ENCODE measurements at regions not wholly inside any gene's neighbourhood (a gene's known extent, or its start where the extent isn't known, plus 50 kb on each side); places are given as distances from the start of the nearest gene placed in this dataset.

DNA sequence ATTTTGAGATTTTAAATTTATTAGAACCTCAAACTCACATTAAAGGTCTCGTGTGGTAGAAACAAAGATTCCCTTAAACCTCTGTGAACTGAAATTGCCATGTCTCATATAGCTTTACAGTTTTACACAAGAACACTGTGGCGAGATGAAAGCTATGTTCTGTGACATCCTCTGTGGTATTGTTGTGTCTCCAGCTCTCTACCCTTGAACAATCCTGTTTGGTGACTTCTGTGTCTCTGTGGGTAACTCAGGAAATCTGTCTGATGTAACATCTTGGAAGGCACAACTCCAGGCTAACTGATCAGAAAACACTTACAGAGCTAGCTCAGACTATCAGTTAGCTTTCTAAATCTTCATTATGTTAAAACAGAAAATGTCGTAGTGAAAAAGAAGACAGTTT is 318.8 kb upstream of the GBE1 start:
- H3K27ac Mint-ChIP-seq, result no peak overlapping the region
- no peaks in the 10 kb centered on the region for H3K36me3 Mint-ChIP-seq (ENCODE audit: low read depth)
- no peaks in the 10 kb centered on the region for H3K27me3 Mint-ChIP-seq
- no peak overlapping the region for H3K4me3 Mint-ChIP-seq
- H3K4me1 Mint-ChIP-seq, result no peaks in the 10 kb centered on the region
- no peaks in the 10 kb centered on the region for H3K9me3 Mint-ChIP-seq
- ATAC-seq (replicated peaks), result no peak

DNA sequence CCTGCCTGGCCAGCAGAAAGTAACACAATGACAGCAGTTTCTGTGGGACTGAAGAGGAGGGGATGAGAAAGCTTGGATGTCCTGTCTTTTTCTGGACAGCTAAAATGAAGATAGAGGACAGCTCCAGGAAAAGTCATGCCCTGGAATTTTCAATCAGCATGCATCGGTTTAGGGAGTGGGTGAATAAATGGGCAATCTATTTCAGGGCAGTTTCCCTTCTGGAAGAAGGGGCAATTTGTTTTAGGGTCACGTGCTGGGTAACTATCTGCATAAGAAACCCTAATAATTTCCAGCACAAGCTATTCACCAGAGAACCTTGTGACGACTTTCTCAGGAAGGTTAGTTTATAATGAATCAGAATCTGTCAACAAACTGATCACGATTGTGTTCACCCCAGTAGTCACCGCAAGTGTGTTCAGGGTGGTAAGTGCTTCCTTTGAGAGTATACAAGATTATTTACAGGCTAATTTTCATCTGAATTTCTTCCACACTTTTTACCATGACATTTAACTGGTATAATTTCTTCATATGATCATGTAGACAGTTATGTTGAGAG is 318.0 kb upstream of the GBE1 start:
- no peak for ATAC-seq (replicated peaks)
- no peak overlapping the region for H3K27ac Mint-ChIP-seq
- no peaks in the 10 kb centered on the region for H3K27me3 Mint-ChIP-seq
- H3K9me3 Mint-ChIP-seq, result no peaks in the 10 kb centered on the region
- H3K36me3 Mint-ChIP-seq (ENCODE audit: low read depth), result no peaks in the 10 kb centered on the region
- H3K4me1 Mint-ChIP-seq, result no peaks in the 10 kb centered on the region
- H3K4me3 Mint-ChIP-seq, result no peak overlapping the region

DNA sequence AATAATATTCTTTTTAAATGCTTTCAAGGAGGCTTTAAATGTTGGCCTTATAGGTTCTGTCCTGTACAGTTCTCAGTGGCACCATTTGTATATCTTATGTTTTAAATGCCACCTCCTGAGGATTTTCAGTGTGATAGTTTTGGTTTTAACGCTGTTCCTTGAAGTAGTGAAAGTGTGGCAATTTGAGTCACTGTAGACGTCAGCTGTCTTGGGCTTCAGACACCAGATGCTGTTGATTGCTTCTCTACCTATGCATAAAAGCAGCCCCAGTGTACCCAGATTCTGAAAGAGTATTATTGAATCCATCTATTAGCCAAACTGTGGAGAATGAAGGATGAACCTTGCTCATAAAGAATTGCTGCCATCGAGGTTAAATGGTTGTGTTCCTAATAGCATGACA is 316.8 kb upstream of the GBE1 start:
- ATAC-seq (replicated peaks), result no peak
- H3K27ac Mint-ChIP-seq, result no peak overlapping the region
- H3K4me3 Mint-ChIP-seq, result no peak overlapping the region
- H3K36me3 Mint-ChIP-seq (ENCODE audit: low read depth), result no peaks in the 10 kb centered on the region
- no peaks in the 10 kb centered on the region for H3K27me3 Mint-ChIP-seq
- no peaks in the 10 kb centered on the region for H3K4me1 Mint-ChIP-seq
- no peaks in the 10 kb centered on the region for H3K9me3 Mint-ChIP-seq

DNA sequence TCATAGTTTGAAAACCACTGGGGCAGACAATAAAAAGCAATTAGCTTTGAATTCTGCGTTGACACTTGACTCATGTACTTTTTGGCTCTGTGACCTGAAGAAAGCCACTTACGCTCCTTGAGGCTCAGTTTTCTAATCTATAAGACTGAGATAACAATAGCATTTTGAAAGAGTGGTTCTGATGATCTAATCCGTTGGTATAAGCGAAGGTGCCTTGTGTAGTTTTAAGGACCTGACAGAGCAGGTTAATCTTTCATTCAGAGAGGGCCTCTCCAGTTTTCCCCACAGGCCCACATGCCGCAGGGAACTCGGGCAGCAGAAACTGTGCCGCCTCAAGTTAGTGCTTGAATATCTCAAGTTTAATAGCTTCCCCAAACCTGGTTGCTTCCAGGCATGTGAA is 306.0 kb upstream of the GBE1 start:
- no peak overlapping the region for H3K4me3 Mint-ChIP-seq
- no peaks in the 10 kb centered on the region for H3K36me3 Mint-ChIP-seq (ENCODE audit: low read depth)
- no peaks in the 10 kb centered on the region for H3K9me3 Mint-ChIP-seq
- no peaks in the 10 kb centered on the region for H3K27me3 Mint-ChIP-seq
- ATAC-seq (replicated peaks), result no peak
- no peaks in the 10 kb centered on the region for H3K4me1 Mint-ChIP-seq
- no peak overlapping the region for H3K27ac Mint-ChIP-seq

DNA sequence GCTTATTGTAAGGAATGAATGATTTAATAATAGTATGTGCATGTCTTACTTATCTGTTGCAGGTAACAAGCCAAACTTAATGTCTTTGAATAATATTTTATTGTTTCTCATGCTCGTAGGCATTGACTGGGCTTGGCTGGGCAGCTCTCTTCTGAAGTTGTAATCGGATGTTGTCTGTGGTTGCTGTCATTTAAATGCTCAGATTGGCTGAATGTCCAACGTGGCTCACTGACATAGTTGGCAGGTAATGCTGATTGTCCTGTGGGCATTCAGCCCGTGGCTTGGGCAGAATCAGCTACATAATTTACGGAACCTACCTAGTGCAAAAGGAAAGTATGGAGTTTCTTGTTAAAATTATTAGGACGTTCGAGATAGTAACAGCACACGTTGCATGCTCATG is 297.4 kb upstream of the GBE1 start:
- H3K36me3 Mint-ChIP-seq (ENCODE audit: low read depth), result no peaks in the 10 kb centered on the region
- no peaks in the 10 kb centered on the region for H3K27me3 Mint-ChIP-seq
- H3K9me3 Mint-ChIP-seq, result no peaks in the 10 kb centered on the region
- no peak overlapping the region for H3K4me3 Mint-ChIP-seq
- ATAC-seq (replicated peaks), result no peak
- H3K27ac Mint-ChIP-seq, result no peak overlapping the region
- no peaks in the 10 kb centered on the region for H3K4me1 Mint-ChIP-seq

DNA sequence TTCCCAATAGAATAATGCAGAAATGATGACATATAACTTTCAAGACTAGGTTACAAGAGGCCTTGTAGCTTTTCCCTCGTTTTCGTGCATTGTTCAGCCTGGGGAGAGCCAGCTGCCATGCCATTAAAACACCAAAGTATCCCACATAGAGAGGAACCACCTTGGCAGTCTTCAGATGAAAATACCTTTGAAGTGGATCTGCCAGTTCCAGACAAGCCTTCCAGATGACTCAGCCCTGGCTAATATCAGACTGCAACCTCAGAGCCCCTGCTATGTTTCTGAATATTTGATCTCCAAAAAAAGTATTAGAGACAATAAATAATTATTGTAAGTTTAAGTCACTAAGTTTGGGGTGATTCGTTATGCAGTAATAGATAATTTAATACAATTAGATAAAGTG is 294.3 kb upstream of the GBE1 start:
- no peak for ATAC-seq (replicated peaks)

DNA sequence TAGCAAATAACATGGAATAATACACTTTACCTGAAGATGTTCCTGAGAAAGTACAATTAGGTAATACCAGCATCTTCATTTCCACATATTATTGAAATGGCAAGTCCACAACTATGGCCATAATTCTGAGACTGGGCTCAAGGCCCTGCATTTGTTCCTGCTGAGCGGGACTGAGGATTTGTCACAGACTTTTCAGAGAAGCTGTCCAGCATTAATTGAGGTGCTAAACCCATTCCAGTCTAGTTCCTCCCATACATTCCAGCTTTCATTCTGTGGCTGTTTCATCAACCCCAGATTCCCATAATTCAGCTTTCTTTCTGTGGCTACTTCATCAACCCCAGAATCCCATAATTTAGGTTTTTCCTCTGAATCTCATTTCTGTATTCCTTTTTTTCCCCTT is 293.4 kb upstream of the GBE1 start:
- H3K4me3 Mint-ChIP-seq, result no peak overlapping the region
- H3K36me3 Mint-ChIP-seq (ENCODE audit: low read depth), result no peaks in the 10 kb centered on the region
- no peaks in the 10 kb centered on the region for H3K27me3 Mint-ChIP-seq
- H3K4me1 Mint-ChIP-seq, result no peaks in the 10 kb centered on the region
- no peak for ATAC-seq (replicated peaks)
- no peak overlapping the region for H3K27ac Mint-ChIP-seq
- H3K9me3 Mint-ChIP-seq, result no peaks in the 10 kb centered on the region

More for the DNA sequence above, 294.3 kb upstream of the GBE1 start:
- H3K4me1 Mint-ChIP-seq, result no peaks in the 10 kb centered on the region
- H3K4me3 Mint-ChIP-seq, result no peak overlapping the region
- H3K27me3 Mint-ChIP-seq, result no peaks in the 10 kb centered on the region
- no peak overlapping the region for H3K27ac Mint-ChIP-seq
- H3K9me3 Mint-ChIP-seq, result no peaks in the 10 kb centered on the region
- no peaks in the 10 kb centered on the region for H3K36me3 Mint-ChIP-seq (ENCODE audit: low read depth)

DNA sequence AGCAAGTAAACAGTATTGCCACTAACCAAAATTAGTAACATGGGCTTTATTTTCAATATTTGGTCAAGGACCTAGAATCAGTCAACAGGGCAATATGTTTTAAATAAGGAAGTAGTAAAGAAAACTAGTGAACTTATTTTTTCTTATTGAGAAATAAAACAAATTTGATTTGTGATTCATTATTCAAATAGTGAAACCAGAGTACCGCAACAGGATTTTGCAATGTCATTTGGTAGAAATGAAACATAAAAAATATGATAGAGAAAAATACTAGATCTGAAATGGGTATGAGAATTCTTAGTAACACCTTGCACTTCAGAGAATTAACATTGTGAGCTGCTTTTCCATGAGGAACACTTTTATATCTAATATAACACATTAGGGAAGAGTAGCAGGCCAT is 291.8 kb upstream of the GBE1 start:
- no peaks in the 10 kb centered on the region for H3K27me3 Mint-ChIP-seq
- H3K9me3 Mint-ChIP-seq, result no peaks in the 10 kb centered on the region
- no peak overlapping the region for H3K4me3 Mint-ChIP-seq
- no peak for ATAC-seq (replicated peaks)
- no peaks in the 10 kb centered on the region for H3K36me3 Mint-ChIP-seq (ENCODE audit: low read depth)
- no peak overlapping the region for H3K27ac Mint-ChIP-seq
- H3K4me1 Mint-ChIP-seq, result no peaks in the 10 kb centered on the region

DNA sequence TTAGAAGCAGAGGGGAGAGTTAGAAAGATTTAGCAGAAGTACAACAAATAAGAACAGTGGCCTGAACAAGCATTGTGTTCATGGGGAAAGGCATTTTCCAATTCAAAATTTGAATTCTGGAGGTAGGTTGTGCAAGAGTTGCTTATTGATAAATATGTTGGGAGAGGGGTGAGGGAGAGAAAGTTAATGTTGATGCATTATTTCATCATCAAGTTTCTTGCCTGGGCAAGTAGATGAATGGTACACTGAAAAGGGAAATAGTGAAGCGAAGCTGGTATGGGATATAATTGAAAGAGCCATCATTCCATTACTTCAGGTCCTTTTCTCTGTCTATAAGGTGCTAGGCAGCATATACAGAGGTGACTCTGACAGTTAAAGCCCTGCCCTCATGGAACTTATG is 288.9 kb upstream of the GBE1 start:
- Mint-ChIP-seq H3K27me3 (no peaks in the 10 kb centered on the region), H3K36me3 (ENCODE audit: low read depth) (no peaks in the 10 kb centered on the region), H3K4me3 (no peak overlapping the region), H3K27ac (no peak overlapping the region), H3K9me3 (no peaks in the 10 kb centered on the region), H3K4me1 (no peaks in the 10 kb centered on the region)
- no peak for ATAC-seq (replicated peaks)

DNA sequence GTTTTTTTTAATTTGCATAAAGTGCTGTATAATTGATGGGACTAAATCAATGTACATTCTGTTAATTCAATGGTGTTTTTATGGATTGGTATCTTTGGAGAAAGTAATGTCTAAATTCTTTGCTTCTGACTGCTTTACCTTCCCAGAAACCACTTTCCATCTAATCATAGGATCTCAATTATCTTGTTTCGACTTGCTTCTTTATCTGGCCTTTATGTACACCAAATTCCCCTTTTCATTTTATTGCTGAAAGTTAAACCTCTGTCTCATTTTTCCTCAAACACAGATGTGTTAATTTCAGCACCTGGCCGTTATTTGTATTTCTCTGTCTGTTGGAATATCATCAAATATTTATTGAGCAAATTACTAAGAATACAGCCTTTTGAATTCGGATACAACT is 287.3 kb upstream of the GBE1 start:
- Mint-ChIP-seq H3K27me3 (no peaks in the 10 kb centered on the region), H3K4me1 (no peaks in the 10 kb centered on the region), H3K27ac (no peak overlapping the region), H3K9me3 (no peaks in the 10 kb centered on the region), H3K36me3 (ENCODE audit: low read depth) (no peaks in the 10 kb centered on the region), H3K4me3 (no peak overlapping the region)
- ATAC-seq (replicated peaks), result no peak

DNA sequence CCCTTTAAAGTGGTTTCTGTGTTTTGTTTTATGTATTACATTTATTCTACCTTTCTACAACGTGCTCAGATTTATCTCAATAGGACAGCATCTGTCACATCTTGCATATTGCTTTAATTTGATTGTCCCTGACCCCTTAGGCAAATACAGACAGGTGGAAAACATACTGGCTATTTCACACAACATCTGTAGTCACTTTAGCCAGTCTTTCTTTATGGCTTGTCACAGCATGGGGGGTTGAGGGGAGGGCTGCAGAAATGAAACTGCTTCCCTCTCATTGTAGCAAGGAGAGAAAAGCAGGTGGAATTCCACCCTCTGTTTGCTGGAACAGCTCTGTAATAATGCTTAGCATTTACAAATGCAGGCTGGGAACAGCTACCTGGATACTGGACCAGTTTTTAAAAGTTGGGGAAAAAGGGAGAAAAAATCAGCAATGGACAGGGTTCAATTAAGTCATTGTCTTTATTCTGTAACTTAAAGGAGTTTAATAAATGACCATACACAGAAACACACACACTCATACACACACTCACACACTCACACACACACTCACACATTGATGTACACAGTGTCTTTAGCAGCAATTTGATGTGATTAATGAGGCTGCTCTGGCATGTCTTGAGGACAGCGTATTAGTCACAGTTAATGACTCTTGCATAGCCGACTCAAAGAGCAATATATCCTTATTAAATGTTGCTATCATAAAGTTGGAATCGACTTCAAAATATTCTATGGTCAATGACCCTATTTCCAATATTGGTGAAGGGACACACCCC is 283.7 kb upstream of the GBE1 start:
- Mint-ChIP-seq H3K27me3 (no peaks in the 10 kb centered on the region), H3K4me3 (no peak overlapping the region), H3K27ac (no peak overlapping the region), H3K36me3 (ENCODE audit: low read depth) (no peaks in the 10 kb centered on the region), H3K9me3 (no peaks in the 10 kb centered on the region), H3K4me1 (no peaks in the 10 kb centered on the region)
- no peak for ATAC-seq (replicated peaks)

DNA sequence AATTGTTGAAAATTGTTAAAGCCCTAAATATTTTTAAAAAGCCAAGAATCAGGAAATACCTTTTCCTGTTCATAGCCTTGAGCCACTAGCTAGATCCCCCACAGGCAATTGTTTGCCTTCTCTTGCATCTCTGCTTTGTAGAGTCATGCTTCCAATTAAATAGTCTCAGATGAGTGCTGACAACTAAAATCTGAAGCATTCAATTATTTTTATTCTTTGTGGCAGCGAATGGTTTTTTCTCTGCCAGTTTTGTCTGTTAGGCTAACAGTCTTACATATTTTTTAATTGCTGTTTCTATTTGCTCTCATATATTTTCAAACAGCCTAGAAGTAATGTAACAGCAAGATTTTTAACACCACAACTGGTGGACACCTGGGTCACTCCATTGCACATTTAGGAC is 277.1 kb upstream of the GBE1 start:
- no peaks in the 10 kb centered on the region for H3K36me3 Mint-ChIP-seq (ENCODE audit: low read depth)
- no peaks in the 10 kb centered on the region for H3K9me3 Mint-ChIP-seq
- H3K27ac Mint-ChIP-seq, result no peak overlapping the region
- no peaks in the 10 kb centered on the region for H3K27me3 Mint-ChIP-seq
- no peaks in the 10 kb centered on the region for H3K4me1 Mint-ChIP-seq
- H3K4me3 Mint-ChIP-seq, result no peak overlapping the region
- ATAC-seq (replicated peaks), result no peak

DNA sequence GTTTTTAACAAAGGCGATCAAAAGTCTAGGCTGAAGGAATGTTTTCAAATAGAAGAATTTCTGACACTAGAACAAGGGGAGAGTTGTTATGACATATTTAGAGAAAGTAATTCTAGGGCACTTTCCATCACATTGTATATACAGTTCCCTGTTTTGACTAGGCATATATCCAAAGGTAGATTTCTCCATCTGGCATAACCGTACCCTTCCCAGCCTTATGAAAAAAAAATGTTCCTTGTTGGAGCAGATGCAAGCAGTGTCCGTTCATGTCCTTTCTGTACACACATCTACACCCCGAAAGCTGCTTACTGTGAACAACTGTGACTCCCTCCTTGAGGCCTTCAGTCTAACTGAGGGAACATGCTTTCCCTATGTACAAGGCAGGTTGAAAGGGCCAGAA is 271.7 kb upstream of the GBE1 start:
- no peak overlapping the region for H3K4me3 Mint-ChIP-seq
- no peaks in the 10 kb centered on the region for H3K9me3 Mint-ChIP-seq
- H3K27ac Mint-ChIP-seq, result no peak overlapping the region
- H3K36me3 Mint-ChIP-seq (ENCODE audit: low read depth), result no peaks in the 10 kb centered on the region
- no peaks in the 10 kb centered on the region for H3K27me3 Mint-ChIP-seq
- no peaks in the 10 kb centered on the region for H3K4me1 Mint-ChIP-seq
- ATAC-seq (replicated peaks), result no peak

DNA sequence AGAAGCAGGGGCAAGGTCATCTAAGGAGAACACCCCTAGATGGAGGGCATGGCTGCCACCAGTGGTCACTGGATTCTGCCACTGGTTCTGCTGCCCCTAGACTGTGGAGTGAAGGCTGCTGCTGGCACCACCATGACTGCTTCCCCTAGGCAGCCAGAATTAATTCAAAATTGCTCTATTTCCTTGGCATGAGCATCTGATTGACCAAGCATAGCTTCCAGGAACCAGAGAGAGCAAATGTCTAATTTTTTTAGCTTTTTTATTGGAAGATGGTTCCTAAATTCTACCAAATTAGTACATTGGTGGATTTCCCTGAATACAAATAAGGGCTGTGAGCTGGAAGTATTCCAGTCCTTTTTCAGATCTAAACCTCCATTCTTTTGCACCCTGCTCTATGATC is 270.2 kb upstream of the GBE1 start:
- no peaks in the 10 kb centered on the region for H3K4me1 Mint-ChIP-seq
- H3K27ac Mint-ChIP-seq, result no peak overlapping the region
- H3K27me3 Mint-ChIP-seq, result no peaks in the 10 kb centered on the region
- no peaks in the 10 kb centered on the region for H3K36me3 Mint-ChIP-seq (ENCODE audit: low read depth)
- ATAC-seq (replicated peaks), result no peak
- no peak overlapping the region for H3K4me3 Mint-ChIP-seq
- H3K9me3 Mint-ChIP-seq, result no peaks in the 10 kb centered on the region

DNA sequence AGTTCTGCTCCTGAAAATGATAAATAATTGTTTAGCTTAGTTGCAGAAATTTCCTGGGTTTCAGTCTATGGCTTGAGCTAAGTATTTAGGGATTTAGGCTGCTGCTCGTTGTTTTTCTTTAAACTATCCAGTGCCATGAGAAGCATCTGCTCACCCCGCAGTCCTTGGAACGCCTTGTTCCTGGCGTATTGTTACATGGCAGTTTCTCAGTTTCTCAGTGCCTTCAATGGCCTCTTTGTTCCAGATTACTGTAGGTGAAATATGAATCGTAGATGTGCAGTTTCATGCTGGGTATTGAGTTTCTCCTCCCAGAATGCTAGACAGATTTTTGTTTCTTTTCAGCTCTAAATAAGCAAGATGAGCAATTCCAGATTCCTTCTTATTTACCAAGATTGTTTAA is 269.5 kb upstream of the GBE1 start:
- H3K9me3 Mint-ChIP-seq, result peaks cover 4% of the 10 kb centered on the region
- no peak overlapping the region for H3K27ac Mint-ChIP-seq
- peaks cover 4% of the 10 kb centered on the region for H3K27me3 Mint-ChIP-seq
- ATAC-seq (replicated peaks), result no peak
- H3K4me1 Mint-ChIP-seq, result no peaks in the 10 kb centered on the region
- no peaks in the 10 kb centered on the region for H3K36me3 Mint-ChIP-seq (ENCODE audit: low read depth)
- no peak overlapping the region for H3K4me3 Mint-ChIP-seq

DNA sequence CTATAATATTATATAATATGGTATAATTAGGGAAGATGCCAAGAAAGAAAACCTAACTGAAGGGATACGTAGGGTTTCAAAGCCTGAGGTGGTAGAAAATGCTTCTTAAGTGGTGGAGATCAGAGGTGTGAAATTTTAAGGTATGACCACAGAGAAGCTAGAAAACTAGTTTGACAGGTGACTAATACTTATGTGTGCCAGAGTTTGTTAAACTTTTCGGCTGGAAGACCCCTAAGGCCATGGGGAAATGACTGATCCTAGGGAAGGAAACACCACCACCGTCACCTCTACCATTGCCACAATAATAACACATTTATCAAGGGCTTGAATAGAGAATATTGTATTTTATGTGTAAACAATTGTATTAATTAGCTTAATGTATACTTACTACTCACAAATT is 261.4 kb upstream of the GBE1 start:
- no peaks in the 10 kb centered on the region for H3K36me3 Mint-ChIP-seq (ENCODE audit: low read depth)
- H3K4me1 Mint-ChIP-seq, result no peaks in the 10 kb centered on the region
- ATAC-seq (replicated peaks), result no peak
- H3K4me3 Mint-ChIP-seq, result no peak overlapping the region
- H3K27ac Mint-ChIP-seq, result no peak overlapping the region
- H3K9me3 Mint-ChIP-seq, result peaks cover 4% of the 10 kb centered on the region
- H3K27me3 Mint-ChIP-seq, result peaks cover 4% of the 10 kb centered on the region
